H9 (cell line): ENCODE measurements at regions not wholly inside any gene's neighbourhood (a gene's known extent, or its start where the extent isn't known, plus 50 kb on each side); places are given as distances from the start of the nearest gene placed in this dataset.

ENCODE experiments used
- DNase-seq: peaks from one replicate; pipeline ENCODE4 v3.0.0-alpha.2; 2017
- H2AFZ ChIP-seq: one replicate; pipeline ENCODE4 v1.6.1; 2013; ENCODE audit warnings: mild to moderate bottlenecking, low read length, control low read depth, moderate library complexity
- H2AK5ac ChIP-seq: 2 replicates; pipeline ENCODE4 v1.6.1; 2013; ENCODE audit warnings: low read length, control low read depth, mixed read lengths; ENCODE audit not compliant: insufficient read length
- H2BK120ac ChIP-seq: one replicate; pipeline ENCODE4 v1.6.1; 2013; ENCODE audit warnings: low read depth, mild to moderate bottlenecking, low read length, control low read depth, inconsistent platforms; ENCODE audit not compliant: poor library complexity, severe bottlenecking
- H2BK12ac ChIP-seq: 2 replicates; pipeline ENCODE4 v1.6.1; 2013; ENCODE audit warnings: low read length, control low read depth, mixed read lengths, low read depth; ENCODE audit not compliant: insufficient read length
- H2BK15ac ChIP-seq: 2 replicates; pipeline ENCODE4 v1.6.1; 2013; ENCODE audit warnings: low read depth, low read length, control low read depth
- H2BK20ac ChIP-seq: one replicate; pipeline ENCODE4 v1.6.1; 2013; ENCODE audit warnings: low read depth, mild to moderate bottlenecking, low read length, control low read depth, inconsistent platforms; ENCODE audit not compliant: poor library complexity, severe bottlenecking
- H2BK5ac ChIP-seq: 2 replicates; pipeline ENCODE4 v1.6.1; 2013; ENCODE audit warnings: low read length, control low read depth, mixed read lengths; ENCODE audit not compliant: insufficient read length
- H3K14ac ChIP-seq: 2 replicates; pipeline ENCODE4 v1.6.1; 2013; ENCODE audit warnings: low read length, control low read depth; ENCODE audit not compliant: insufficient read depth
- H3K18ac ChIP-seq: 2 replicates; pipeline ENCODE4 v1.6.1; 2013; ENCODE audit warnings: low read depth, mild to moderate bottlenecking, mixed read lengths, low read length, control low read depth; ENCODE audit not compliant: insufficient read length
- H3K23ac ChIP-seq: 2 replicates; pipeline ENCODE4 v1.6.1; 2013; ENCODE audit warnings: low read length, control low read depth, mixed read lengths, low read depth; ENCODE audit not compliant: insufficient read length
- H3K23me2 ChIP-seq: 2 replicates; pipeline ENCODE4 v1.6.1; 2013; ENCODE audit warnings: low read depth, mild to moderate bottlenecking, mixed read lengths, low read length, control low read depth; ENCODE audit not compliant: insufficient read length, poor library complexity, severe bottlenecking
- H3K27ac ChIP-seq: 2 replicates; pipeline ENCODE4 v1.5.1; 2013; ENCODE audit warnings: low read length, control low read depth, mixed read lengths, low read depth; ENCODE audit not compliant: insufficient read length
- H3K27me3 ChIP-seq: 2 replicates; pipeline ENCODE4 v1.6.1; 2013; ENCODE audit warnings: low read length, control low read depth, inconsistent platforms; ENCODE audit not compliant: insufficient read depth
- H3K4ac ChIP-seq: 2 replicates; pipeline ENCODE4 v1.6.1; 2013; ENCODE audit warnings: low read depth, mild to moderate bottlenecking, control low read depth, inconsistent platforms, low read length, moderate library complexity
- H3K4me1 ChIP-seq: 2 replicates; pipeline ENCODE4 v1.6.1; 2013; ENCODE audit warnings: low read length, control low read depth, inconsistent platforms; ENCODE audit not compliant: insufficient read depth
- H3K4me2 ChIP-seq: 2 replicates; pipeline ENCODE4 v1.6.1; 2013; ENCODE audit warnings: low read length, control low read depth, mixed read lengths; ENCODE audit not compliant: insufficient read length, insufficient read depth
- H3K56ac ChIP-seq: 2 replicates; pipeline ENCODE4 v1.6.1; 2013; ENCODE audit warnings: low read depth, mild to moderate bottlenecking, mixed read lengths, low read length, control low read depth; ENCODE audit not compliant: insufficient read length
- H3K79me1 ChIP-seq: 2 replicates; pipeline ENCODE4 v1.6.1; 2013; ENCODE audit warnings: low read depth, mild to moderate bottlenecking, moderate library complexity, low read length, control low read depth, inconsistent platforms; ENCODE audit not compliant: insufficient read depth, poor library complexity, severe bottlenecking
- H3K79me2 ChIP-seq: 2 replicates; pipeline ENCODE4 v1.6.1; 2013; ENCODE audit warnings: low read length, control low read depth, inconsistent platforms; ENCODE audit not compliant: insufficient read depth
- H3K9ac ChIP-seq: 2 replicates; pipeline ENCODE4 v1.6.1; 2013; ENCODE audit warnings: low read length, control low read depth, mixed read lengths; ENCODE audit not compliant: insufficient read length; ENCODE audit errors: extremely low read depth
- H3K9me3 ChIP-seq: one replicate; pipeline ENCODE4 v1.6.1; 2013; ENCODE audit warnings: low read depth, low read length, inconsistent platforms; ENCODE audit not compliant: control insufficient read depth
- H3T11ph ChIP-seq: one replicate; pipeline ENCODE4 v1.6.1; 2013; ENCODE audit warnings: mild to moderate bottlenecking, low read length, control low read depth, inconsistent platforms
- H4K20me1 ChIP-seq: one replicate; pipeline ENCODE4 v1.6.1; 2013; ENCODE audit not compliant: control insufficient read depth, insufficient read length, insufficient read depth
- H4K5ac ChIP-seq: 2 replicates; pipeline ENCODE4 v1.6.1; 2013; ENCODE audit warnings: low read depth, mild to moderate bottlenecking, mixed read lengths, low read length, control low read depth; ENCODE audit not compliant: insufficient read length
- H4K8ac ChIP-seq: replicated peaks from 2 replicates; pipeline ENCODE4 v1.6.1; 2013; ENCODE audit warnings: low read length, control low read depth, mixed read lengths, low read depth; ENCODE audit not compliant: insufficient read length
- H4K91ac ChIP-seq: 2 replicates; pipeline ENCODE4 v1.6.1; 2013; ENCODE audit warnings: low read depth, mild to moderate bottlenecking, moderate library complexity, mixed read lengths, low read length, control low read depth; ENCODE audit not compliant: insufficient read length
- H3K27ac Mint-ChIP-seq, 3 experiments: 2 replicates in 2 of 3; 3 replicates in 1 of 3; pipeline ENCODE4 v1.8.0; 2020 to 2021; ENCODE audit warnings: mixed read lengths in 3 of 3, mild to moderate bottlenecking in 1 of 3, moderate library complexity in 1 of 3
- H3K27me3 Mint-ChIP-seq: 2 replicates; pipeline ENCODE4 v1.8.0; 2021; ENCODE audit warnings: low read depth, mild to moderate bottlenecking, moderate library complexity, mixed read lengths
- H3K36me3 Mint-ChIP-seq, 3 experiments: 2 replicates in 2 of 3; 3 replicates in 1 of 3; pipeline ENCODE4 v1.8.0; 2020 to 2021; ENCODE audit warnings: low read depth in 3 of 3, mixed read lengths in 3 of 3; ENCODE audit not compliant: insufficient read depth in 1 of 3
- H3K4me1 Mint-ChIP-seq, 2 experiments: 2 replicates each; pipeline ENCODE4 v1.8.0; 2020; ENCODE audit warnings: mixed read lengths in 2 of 2
- H3K4me3 Mint-ChIP-seq, 2 experiments: 2 replicates in 1 of 2; 3 replicates in 1 of 2; pipeline ENCODE4 v1.8.0; 2020 to 2021; ENCODE audit warnings: mild to moderate bottlenecking in 2 of 2, mixed read lengths in 2 of 2, moderate library complexity in 1 of 2
- H3K9me3 Mint-ChIP-seq, 2 experiments: 2 replicates in 1 of 2; 3 replicates in 1 of 2; pipeline ENCODE4 v1.8.0; 2020; ENCODE audit warnings: mild to moderate bottlenecking in 2 of 2, mixed read lengths in 2 of 2, moderate library complexity in 1 of 2
- CTCF ChIP-seq: fragments of 200-600 bp; sonication (generic); conservative IDR thresholded peaks from 3 replicates; pipeline ENCODE4 v1.8.0; 2021; ENCODE audit warnings: antibody characterized with exemption, mild to moderate bottlenecking

- no peaks in the 10 kb centered on the region for H3K79me2 ChIP-seq
- H3K36me3 Mint-ChIP-seq = peaks cover 11 to 27% (median 19%) of the 10 kb centered on the region in 3 experiments
- peaks cover 20 to 21% of the 10 kb centered on the region in 2 experiments for H3K9me3 Mint-ChIP-seq
- H3K4me3 Mint-ChIP-seq = no peak overlapping the region
- H2BK5ac ChIP-seq = no peak overlapping the region
- no peaks in the 10 kb centered on the region for H3K9me3 ChIP-seq
- no peak overlapping the region for H4K8ac ChIP-seq
- no peak overlapping the region for H3T11ph ChIP-seq
- peaks cover 17 to 18% of the 10 kb centered on the region in 2 experiments for H3K4me1 Mint-ChIP-seq
- H2BK12ac ChIP-seq = no peak overlapping the region
- H2BK20ac ChIP-seq = no peak overlapping the region
- no peak overlapping the region for H2AFZ ChIP-seq
- H3K18ac ChIP-seq = no peak overlapping the region
- no peaks in the 10 kb centered on the region for H3K27me3 ChIP-seq
- peaks cover 5% of the 10 kb centered on the region; the same call in 1 of the 2 replicates for H3K4me1 ChIP-seq
- no peak overlapping the region for H2BK120ac ChIP-seq
- no peak overlapping the region for H3K56ac ChIP-seq
- no peak overlapping the region for H3K4ac ChIP-seq
- no peak overlapping the region for H3K9ac ChIP-seq
- H2BK15ac ChIP-seq = no peak overlapping the region
- H3K27me3 Mint-ChIP-seq = no peaks in the 10 kb centered on the region
- H2AK5ac ChIP-seq = no peak overlapping the region
- no peaks in the 10 kb centered on the region for H3K79me1 ChIP-seq
- H3K27ac ChIP-seq = no peak overlapping the region
- no peaks in the 10 kb centered on the region for H3K23me2 ChIP-seq
- no peak overlapping the region for H3K4me2 ChIP-seq
- TF ChIP-seq CTCF = no peak
- no peak overlapping the region for H4K91ac ChIP-seq
- no peaks in the 10 kb centered on the region for H4K20me1 ChIP-seq
- no peak overlapping the region for H3K14ac ChIP-seq
- H3K27ac Mint-ChIP-seq = no peak overlapping the region
- no peak overlapping the region for H4K5ac ChIP-seq
- no peak overlapping the region for H3K23ac ChIP-seq
- DNase-seq = no peak
Observed at GRCh38 chr4:107512549-107512948, 207.5 kb downstream of the PAPSS1 start.
